HCT116 (cell line): ENCODE measurements at regions not wholly inside any gene's neighbourhood (a gene's known extent, or its start where the extent isn't known, plus 50 kb on each side); places are given as distances from the start of the nearest gene placed in this dataset.

Experiments used
- ATAC-seq: fragments of 200-7000 bp; cut with Tn5 transposase; 2 replicates; pipeline ENCODE4 v1.9.1; 2020; ENCODE audit warnings: mild to moderate bottlenecking, moderate library complexity
- BruUV-seq: library from RNA; stranded (reverse); fragments of 400-500 nt; replicated peaks from 2 replicates; lab custom pipeline; 2021; lab: Mats Ljungman, UMichigan
- CTCF ChIA-PET: fragments of 300-600 bp; sonication (Branson Sonifier 250); formaldehyde crosslinking; loops from one replicate; lab custom pipeline; 2021; ENCODE audit warnings: antibody characterized with exemption; lab: Charles Lee
- POLR2A ChIA-PET: fragments of 300-600, 350-600 bp; sonication (Branson Sonifier 250); formaldehyde crosslinking; loops from one replicate; lab custom pipeline; 2021; ENCODE audit warnings: antibody characterized with exemption; lab: Charles Lee
- RAD21 ChIA-PET, 2 experiments: fragments of 300-600 bp; sonication (Branson Sonifier 250); formaldehyde crosslinking; loops; one replicate each; lab custom pipeline; 2023; ENCODE audit warnings: low total read pairs in 2 of 2; ENCODE audit not compliant: uncharacterized antibody in 2 of 2, unreplicated experiment in 2 of 2, low non-redundant PET in 1 of 2; lab: Charles Lee
- DNase-seq: peaks from one replicate; pipeline ENCODE4 v3.0.0-alpha.2; 2010; ENCODE audit warnings: low read depth, low spot score
- H2AFZ ChIP-seq: fragments of 200-600 bp; shearing (Covaris generic), sonication (generic); 2 replicates; pipeline ENCODE4 v1.6.1; 2017; ENCODE audit warnings: low read depth, mixed run types, mixed read lengths, antibody characterized with exemption, low read length; ENCODE audit not compliant: poor library complexity, severe bottlenecking
- H3K27ac ChIP-seq: 2 replicates; pipeline ENCODE4 v1.5.1; 2012; ENCODE audit warnings: low read depth, low read length
- H3K27me3 ChIP-seq: fragments of 200-600 bp; sonication (generic); 2 replicates; pipeline ENCODE4 v1.6.1; 2016; ENCODE audit warnings: mixed run types, low read length, mixed read lengths; ENCODE audit not compliant: insufficient read depth
- H3K36me3 ChIP-seq, 2 experiments: fragments of 200-500 bp in 1 of 2; fragments of 200-600 bp in 1 of 2; sonication (Bioruptor generic) in 1 of 2; sonication (generic) in 1 of 2; 2 replicates each; pipeline versions ENCODE4 v1.5.1 to v1.6.1; 2014 to 2016; ENCODE audit warnings: low read length in 2 of 2, inconsistent platforms in 1 of 2, mixed read lengths in 1 of 2, mixed run types in 1 of 2; ENCODE audit not compliant: insufficient read depth in 2 of 2, control insufficient read depth in 1 of 2
- H3K4me1 ChIP-seq, 2 experiments: fragments of 200-600 bp in 1 of 2; sonication (generic) in 1 of 2; 2 replicates each; pipeline versions ENCODE4 v1.5.1 to v1.6.1; 2012 to 2017; ENCODE audit warnings: low read length in 2 of 2, inconsistent platforms in 1 of 2, mild to moderate bottlenecking in 1 of 2, mixed read lengths in 1 of 2, mixed run types in 1 of 2, moderate library complexity in 1 of 2; ENCODE audit not compliant: insufficient read depth in 2 of 2, control insufficient read depth in 1 of 2
- H3K4me2 ChIP-seq: fragments of 200-600 bp; sonication (generic); 2 replicates; pipeline ENCODE4 v1.6.1; 2017; ENCODE audit warnings: mixed run types, low read length, mixed read lengths
- H3K4me3 ChIP-seq, 2 experiments: fragments of 200-600 bp in 1 of 2; sonication (generic) in 1 of 2; replicated peaks in 1 of 2; 2 replicates each; pipeline ENCODE4 v1.5.1; 2011 to 2016; ENCODE audit warnings: low read length in 2 of 2, control low read depth in 1 of 2, low read depth in 1 of 2, mild to moderate bottlenecking in 1 of 2, mixed read lengths in 1 of 2, mixed run types in 1 of 2
- H3K79me2 ChIP-seq: fragments of 200-600 bp; sonication (generic); 2 replicates; pipeline ENCODE4 v1.6.1; 2017; ENCODE audit warnings: mild to moderate bottlenecking, mixed run types, low read length, moderate library complexity, mixed read lengths; ENCODE audit not compliant: insufficient read depth
- H3K9ac ChIP-seq: fragments of 200-600 bp; sonication (generic); 2 replicates; pipeline ENCODE4 v1.6.1; 2016; ENCODE audit warnings: low read length, mixed read lengths
- H3K9me2 ChIP-seq: fragments of 200-600 bp; sonication (generic), shearing (Covaris generic); 2 replicates; pipeline ENCODE4 v1.6.1; 2017; ENCODE audit warnings: mixed run types, mild to moderate bottlenecking, moderate library complexity; ENCODE audit not compliant: insufficient read depth
- H3K9me3 ChIP-seq, 2 experiments: fragments of 200-500 bp in 1 of 2; fragments of 200-600 bp in 1 of 2; sonication (Bioruptor generic) in 1 of 2; sonication (generic) in 1 of 2; 2 replicates each; pipeline ENCODE4 v1.6.1; 2014 to 2017; ENCODE audit warnings: low read length in 2 of 2, mixed read lengths in 2 of 2, inconsistent platforms in 1 of 2, low read depth in 1 of 2, mild to moderate bottlenecking in 1 of 2, mixed run types in 1 of 2, moderate library complexity in 1 of 2; ENCODE audit not compliant: control insufficient read depth in 1 of 2, insufficient read depth in 1 of 2
- H4K20me1 ChIP-seq: fragments of 200-600 bp; sonication (generic), shearing (Covaris generic); 2 replicates; pipeline ENCODE4 v1.6.1; 2017; ENCODE audit warnings: mixed run types, mild to moderate bottlenecking, moderate library complexity; ENCODE audit not compliant: insufficient read depth
- ATF3 ChIP-seq: IDR thresholded peaks from 2 replicates; pipeline ENCODE4 v1.6.1; 2012
- CTCF ChIP-seq, 3 experiments: fragments of 200-600 bp in 1 of 3; sonication (generic) in 1 of 3; IDR thresholded peaks in 2 of 3; conservative IDR thresholded peaks in 1 of 3; 2 replicates each; pipeline ENCODE4 v1.5.1; 2012 to 2017; ENCODE audit warnings: low read depth in 2 of 3, low read length in 2 of 3, antibody characterized with exemption in 1 of 3, borderline replicate concordance in 1 of 3, control low read depth in 1 of 3, mild to moderate bottlenecking in 1 of 3, mixed read lengths in 1 of 3, mixed run types in 1 of 3, moderate library complexity in 1 of 3; ENCODE audit not compliant: insufficient read depth in 1 of 3
- EGR1 ChIP-seq: IDR thresholded peaks from 2 replicates; pipeline ENCODE4 v1.6.1; 2012; ENCODE audit warnings: low read depth
- EZH2 ChIP-seq: fragments of 200-600 bp; sonication (generic); IDR thresholded peaks from 2 replicates; pipeline ENCODE4 v1.6.1; 2017; ENCODE audit warnings: antibody characterized with exemption, mixed run types
- FOSL1 ChIP-seq: IDR thresholded peaks from 2 replicates; pipeline ENCODE4 v1.6.1; 2012; ENCODE audit warnings: low read depth
- JUND ChIP-seq: IDR thresholded peaks from 2 replicates; pipeline ENCODE4 v1.6.1; 2012
- MAX ChIP-seq: IDR thresholded peaks from 2 replicates; pipeline ENCODE4 v1.6.1; 2012
- POLR2AphosphoS5 ChIP-seq: IDR thresholded peaks from 2 replicates; pipeline ENCODE4 v1.6.1; 2011; ENCODE audit warnings: mild to moderate bottlenecking, low read depth, low read length, moderate library complexity
- REST ChIP-seq: IDR thresholded peaks from 2 replicates; pipeline ENCODE4 v1.6.1; 2012; ENCODE audit warnings: low read depth
- SP1 ChIP-seq: IDR thresholded peaks from 2 replicates; pipeline ENCODE4 v1.6.1; 2012; ENCODE audit warnings: low read depth
- SRF ChIP-seq: IDR thresholded peaks from 2 replicates; pipeline ENCODE4 v1.6.1; 2012; ENCODE audit warnings: low read depth
- TCF7L2 ChIP-seq: IDR thresholded peaks from 2 replicates; pipeline ENCODE4 v1.7.0; 2011; ENCODE audit warnings: borderline replicate concordance, inconsistent platforms; ENCODE audit not compliant: insufficient read depth, insufficient read length; ENCODE audit errors: extremely low read depth
- intact Hi-C: fragments of 100-400 bp; cut with micrococcal nuclease; formaldehyde crosslinking; loops from 2 replicates; pipeline ENCODE4 v1.10.0; 2022

GRCh38 chr12:91630596-91631293 lies 448.1 kb upstream of the DCN start:
- Histone ChIP-seq H3K79me2 (no peaks in the 10 kb centered on the region), H3K4me2 (no peak overlapping the region), H2AFZ (no peak overlapping the region), H3K36me3 (no peaks in the 10 kb centered on the region), H3K9ac (no peak overlapping the region), H3K9me3 (no peaks in the 10 kb centered on the region), H3K27me3 (no peaks in the 10 kb centered on the region), H3K4me1 (no peaks in the 10 kb centered on the region), H3K27ac (no peak overlapping the region), H3K4me3 (no peak overlapping the region), H3K9me2 (no peaks in the 10 kb centered on the region), H4K20me1 (no peaks in the 10 kb centered on the region)
- POLR2A ChIA-PET, result no interaction called here
- RAD21 ChIA-PET, result no interaction called here
- no peak for TF ChIP-seq TCF7L2
- TF ChIP-seq CTCF (IDR thresholded peaks at IDR 0.05 in 2 of 3, conservative IDR thresholded peaks at IDR 0.05 in 1 of 3; ENCODE audit: borderline replicate concordance in 1 of 3, insufficient read depth in 1 of 3, low read depth in 2 of 3, low read length in 2 of 3), result no peak
- no peak for TF ChIP-seq EGR1
- TF ChIP-seq JUND, result no peak
- TF ChIP-seq ATF3, result no peak
- no peak for TF ChIP-seq MAX
- no peak for TF ChIP-seq SP1
- TF ChIP-seq SRF, result no peak
- TF ChIP-seq REST, result no peak
- no peak for TF ChIP-seq FOSL1
- no peak for TF ChIP-seq EZH2
- no peak for TF ChIP-seq POLR2AphosphoS5
- intact Hi-C loops, result no loop called here
- no peak for DNase-seq
- ATAC-seq, result no peak
- BruUV-seq, result no TSS peak
- CTCF ChIA-PET, result no interaction called here
